Esophagus muscularis mucosa (tissue), 4 donors: ENCODE measurements at regions not wholly inside any gene's neighbourhood (a gene's known extent, or its start where the extent isn't known, plus 50 kb on each side); places are given as distances from the start of the nearest gene placed in this dataset.
A peak's percentile ranks its signal among the peaks of the same experiment; 100 is the strongest.

ENCODE experiments used
- DNase-seq: peaks from one replicate; pipeline ENCODE4 v3.0.0-alpha.2; 2017; ENCODE audit errors: extremely low spot score
- H3K27ac ChIP-seq, 4 donors: fragments of 200-600 bp; sonication (generic); replicated peaks in 1 of 4; 1 replicate in 3 of 4; 2 replicates in 1 of 4; pipeline ENCODE4 v1.5.1; 2016 to 2019; ENCODE audit warnings: mild to moderate bottlenecking in 1 of 4
- H3K27me3 ChIP-seq, 4 donors: fragments of 200-600 bp; sonication (generic); one replicate each; pipeline versions ENCODE4 v1.5.1 to v1.6.0; 2016 to 2019
- H3K36me3 ChIP-seq, 4 donors: fragments of 200-600 bp; sonication (generic); one replicate each; pipeline ENCODE4 v1.5.1; 2016 to 2019
- H3K4me1 ChIP-seq, 4 donors: fragments of 200-600 bp; sonication (generic); one replicate each; pipeline ENCODE4 v1.5.1; 2016 to 2019
- H3K4me3 ChIP-seq, 4 donors: fragments of 200-600 bp; sonication (generic); 1 replicate in 2 of 4; 2 replicates in 2 of 4; pipeline ENCODE4 v1.5.1; 2016 to 2019; ENCODE audit warnings: mild to moderate bottlenecking in 4 of 4, moderate library complexity in 1 of 4
- H3K9me3 ChIP-seq, 4 donors: fragments of 200-600 bp; sonication (generic); 1 replicate in 3 of 4; 2 replicates in 1 of 4; pipeline ENCODE4 v1.5.1; 2016 to 2019
- CTCF ChIP-seq, 3 experiments: fragments of 200-600 bp in 2 of 3; fragments of 450-650 bp in 1 of 3; sonication (generic) in 2 of 3; IDR thresholded peaks; one replicate each; pipeline ENCODE4 v1.5.1; 2017 to 2019; ENCODE audit warnings: antibody characterized with exemption in 3 of 3, mild to moderate bottlenecking in 2 of 3, moderate library complexity in 1 of 3
- EP300 ChIP-seq: sonication (generic); formaldehyde crosslinking; IDR thresholded peaks from one replicate; pipeline ENCODE4 v1.6.1; 2017; ENCODE audit warnings: antibody characterized with exemption
- POLR2A ChIP-seq: fragments of 450-650 bp; IDR thresholded peaks from one replicate; pipeline ENCODE4 v1.6.1; 2017; ENCODE audit warnings: antibody characterized with exemption, moderate library complexity, mild to moderate bottlenecking, low read depth
- POLR2AphosphoS5 ChIP-seq, 2 donors: sonication (generic); formaldehyde crosslinking; IDR thresholded peaks; one replicate each; pipeline ENCODE4 v1.6.1; 2017; ENCODE audit warnings: antibody characterized with exemption in 2 of 2
- WGBS: methylation state at CpG from one replicate; pipeline ENCODE4 v1.1.5; 2018; 5-methylcytosine and 5-hydroxymethylcytosine counted together
- intact Hi-C: fragments of 100-400 bp; cut with DNase I; formaldehyde crosslinking; loops from one replicate; pipeline ENCODE4 v1.15.1; 2023

GRCh38 chr18:46278481-46279465, 174.6 kb downstream of the HAUS1 start:
- H3K27me3 ChIP-seq: no peaks in the 10 kb centered on the region
- H3K9me3 ChIP-seq: no peaks in the 10 kb centered on the region
- H3K4me1 ChIP-seq: peaks cover 6 to 12% (median 7%) of the 10 kb centered on the region in 4 donors
- TF ChIP-seq POLR2A (no peak), CTCF (IDR thresholded peaks at IDR 0.05) (no peak), POLR2AphosphoS5 (IDR thresholded peaks at IDR 0.05) (no peak), EP300 (no peak)
- H3K36me3 ChIP-seq: no peaks in the 10 kb centered on the region
- H3K4me3 ChIP-seq: no peak overlapping the region
- H3K27ac ChIP-seq: no peak overlapping the region
- 52% methylated on average over 10 of the region's 10 CpGs for WGBS
- intact Hi-C loops: loop anchor here (5.0 kb wide), 1 partner anchor 106 kb away; a partner anchor contains a TSS
- DNase-seq: peak; percentile 62

GRCh38 chr18:46279673-46280072, 175.5 kb downstream of the HAUS1 start:
- WGBS: 92% methylated on average over 6 of the region's 6 CpGs

GRCh38 chr18:46281185-46282176, 177.3 kb downstream of the HAUS1 start:
- H3K27ac ChIP-seq: no peak overlapping the region
- peaks cover 6 to 9% (median 7%) of the 10 kb centered on the region in 4 donors for H3K4me1 ChIP-seq
- 57% methylated on average over 15 of the region's 15 CpGs for WGBS
- no peak for TF ChIP-seq EP300
- TF ChIP-seq CTCF (IDR thresholded peaks at IDR 0.05): peak; percentile 84 to 91 (median 88)
- no peaks in the 10 kb centered on the region for H3K9me3 ChIP-seq
- intact Hi-C loops: loop anchor here (2.0 kb wide), 2 partner anchors 199 to 377 kb away; no protein-coding TSS in a partner anchor
- H3K27me3 ChIP-seq: no peaks in the 10 kb centered on the region
- no peak for DNase-seq
- H3K4me3 ChIP-seq: no peak overlapping the region
- no peaks in the 10 kb centered on the region for H3K36me3 ChIP-seq

More at GRCh38 chr18:46279673-46280072, 175.5 kb downstream of the HAUS1 start:
- Histone ChIP-seq H3K9me3 (no peaks in the 10 kb centered on the region), H3K27me3 (no peaks in the 10 kb centered on the region), H3K27ac (no peak overlapping the region), H3K4me1 (peaks cover 6 to 12% (median 7%) of the 10 kb centered on the region in 4 donors), H3K4me3 (no peak overlapping the region), H3K36me3 (no peaks in the 10 kb centered on the region)
- DNase-seq: peak; percentile 64
- intact Hi-C loops: loop anchor here (2.0 to 5.0 kb wide), 2 partner anchors 107 to 201 kb away; a partner anchor contains a TSS
- TF ChIP-seq POLR2A (no peak), EP300 (no peak), CTCF (IDR thresholded peaks at IDR 0.05) (no peak), POLR2AphosphoS5 (IDR thresholded peaks at IDR 0.05) (no peak)

DNA sequence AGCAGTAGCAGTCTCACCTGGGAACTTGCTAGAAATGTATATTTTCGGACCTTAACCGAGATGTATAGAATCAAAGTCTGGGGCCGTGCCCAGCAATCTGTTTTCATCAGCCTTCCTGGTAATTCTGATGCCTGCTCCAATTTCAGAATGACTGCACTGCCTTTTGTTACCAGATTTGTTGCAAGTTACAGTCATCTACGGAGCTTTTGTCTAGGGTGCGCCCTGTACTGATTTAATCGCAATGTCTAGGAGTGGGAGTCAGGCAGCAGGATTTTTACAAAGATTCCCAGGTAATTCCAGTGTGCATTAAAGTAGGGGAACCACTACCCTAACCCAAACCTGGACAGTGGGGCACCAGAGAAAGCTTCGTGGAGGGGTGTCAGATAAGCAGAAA, 178.0 kb downstream of the HAUS1 start:
- H3K4me3 ChIP-seq: no peak overlapping the region
- no peaks in the 10 kb centered on the region for H3K27me3 ChIP-seq
- TF ChIP-seq POLR2A: no peak
- TF ChIP-seq CTCF (IDR thresholded peaks at IDR 0.05): no peak
- TF ChIP-seq POLR2AphosphoS5 (IDR thresholded peaks at IDR 0.05): no peak
- no peak for TF ChIP-seq EP300
- DNase-seq: no peak
- H3K9me3 ChIP-seq: no peaks in the 10 kb centered on the region
- H3K36me3 ChIP-seq: no peaks in the 10 kb centered on the region
- WGBS: 97% methylated on average over 7 of the region's 7 CpGs
- intact Hi-C loops: loop anchor here (2.0 kb wide), 1 partner anchor 377 kb away; no protein-coding TSS in a partner anchor
- no peak overlapping the region for H3K27ac ChIP-seq
- peaks cover 6 to 9% (median 7%) of the 10 kb centered on the region in 4 donors for H3K4me1 ChIP-seq
